ENCODE measurements at regions not wholly inside any gene's neighbourhood (a gene's known extent, or its start where the extent isn't known, plus 50 kb on each side); places are given as distances from the start of the nearest gene placed in this dataset.
"Not testable (repeated sequence)": the region's sequence is repeated elsewhere in the genome, so short reads cannot be mapped to it uniquely, and the experiment has no call there.

DNA sequence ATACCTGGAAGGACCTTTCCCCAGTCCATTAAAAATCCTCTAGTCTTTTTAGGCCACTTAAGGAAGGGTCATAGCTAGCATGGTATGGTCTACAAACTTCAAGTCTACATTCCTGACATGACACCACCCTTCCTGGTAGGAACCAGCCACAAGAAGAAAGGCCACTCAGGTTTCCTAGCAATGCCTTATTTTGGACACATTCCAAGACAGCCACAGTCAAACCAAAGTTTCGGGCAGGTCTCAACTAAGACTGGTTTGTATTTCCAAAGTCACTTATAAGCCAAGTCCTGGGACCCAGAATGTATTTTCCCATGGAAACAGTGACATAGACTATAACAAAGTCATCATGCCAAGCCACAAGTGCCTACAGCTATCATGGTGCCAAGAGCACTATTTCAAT lies 50.6 kb upstream of the SLC44A3 start:
- Histone ChIP-seq H4K20me1 (no peaks in the 10 kb centered on the region), H3K9me3 (no peaks in the 10 kb centered on the region), H3K27me3 (no peaks in the 10 kb centered on the region), H3K27ac (no peak overlapping the region), H3K9ac (no peak overlapping the region), H3K4me1 (peaks cover 22% of the 10 kb centered on the region), H3K36me3 (no peaks in the 10 kb centered on the region), H3K4me3 (no peak overlapping the region), H3K4me2 (no peak overlapping the region)
- TF ChIP-seq Cebpa-rat (IDR thresholded peaks at IDR 0.05) = no peak

DNA sequence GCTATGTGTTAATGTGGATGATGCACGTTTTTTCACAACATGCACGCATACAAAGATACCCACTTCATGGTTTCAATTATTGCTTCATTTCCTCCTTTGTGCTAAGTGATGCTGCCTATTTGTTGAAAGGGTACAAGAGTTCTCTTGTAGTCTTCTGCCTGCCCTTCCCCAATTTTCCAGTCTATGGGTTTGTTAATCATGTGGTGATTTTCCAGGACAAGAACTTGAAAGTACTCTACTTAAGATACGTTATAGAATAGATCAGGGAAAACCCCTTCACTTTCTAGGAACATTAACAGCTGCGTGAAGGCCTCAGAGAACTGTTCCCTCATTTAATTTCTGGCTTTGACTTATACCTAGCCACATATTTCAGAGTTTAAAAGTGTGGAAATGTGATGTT lies 52.1 kb upstream of the SLC44A3 start:
- TF ChIP-seq Cebpa-rat (IDR thresholded peaks at IDR 0.05) = no peak
- Histone ChIP-seq H3K4me1 (peaks cover 9% of the 10 kb centered on the region), H3K9me3 (no peaks in the 10 kb centered on the region), H3K36me3 (no peaks in the 10 kb centered on the region), H3K27ac (no peak overlapping the region), H3K4me3 (no peak overlapping the region), H4K20me1 (no peaks in the 10 kb centered on the region), H3K9ac (no peak overlapping the region), H3K27me3 (no peaks in the 10 kb centered on the region), H3K4me2 (no peak overlapping the region)

DNA sequence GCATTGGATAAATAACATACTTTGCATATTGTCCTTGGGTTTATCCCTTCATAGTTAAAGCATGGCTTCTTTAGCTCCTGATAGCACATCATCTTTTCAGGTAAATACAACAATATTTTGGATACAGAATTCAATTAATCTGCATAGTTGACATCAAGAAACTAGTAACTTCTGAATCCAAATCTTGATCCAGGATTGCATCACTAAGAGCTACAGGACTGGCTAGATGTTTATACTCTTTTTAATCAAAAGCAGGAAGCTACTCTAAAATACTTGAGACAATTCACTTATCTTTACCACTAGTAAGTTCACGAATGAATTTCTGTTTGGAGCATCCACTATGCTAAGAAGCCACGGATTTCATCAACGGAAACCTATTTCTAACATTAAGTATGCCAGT lies 54.2 kb upstream of the SLC44A3 start:
- Histone ChIP-seq H3K36me3 (no peaks in the 10 kb centered on the region), H3K27me3 (no peaks in the 10 kb centered on the region), H3K27ac (no peak overlapping the region), H3K4me2 (no peak overlapping the region), H3K9ac (no peak overlapping the region), H3K4me3 (no peak overlapping the region), H3K4me1 (no peaks in the 10 kb centered on the region), H4K20me1 (no peaks in the 10 kb centered on the region), H3K9me3 (no peaks in the 10 kb centered on the region)
- TF ChIP-seq Cebpa-rat (IDR thresholded peaks at IDR 0.05) = no peak

DNA sequence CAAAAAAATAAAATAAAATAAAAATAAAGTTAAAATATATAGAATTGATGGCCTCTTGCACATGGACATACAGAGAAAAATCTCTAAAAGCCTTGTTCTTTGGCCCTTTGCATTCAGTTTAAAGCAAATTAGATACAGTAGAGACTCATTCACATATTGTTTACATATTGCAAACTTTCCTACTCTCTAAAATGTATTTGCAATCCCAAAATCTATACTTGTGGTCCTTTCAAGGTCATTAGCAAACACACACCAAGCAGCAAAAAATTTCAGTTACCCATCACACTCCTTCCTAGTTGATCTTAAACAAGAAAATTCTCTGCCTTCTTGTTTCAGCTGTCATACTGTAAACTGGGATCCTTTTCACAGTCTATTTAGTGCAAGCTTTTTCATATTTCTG lies 61.0 kb upstream of the SLC44A3 start:
- Histone ChIP-seq H3K36me3 (no peaks in the 10 kb centered on the region), H3K27me3 (no peaks in the 10 kb centered on the region), H3K9ac (no peak overlapping the region), H3K27ac (no peak overlapping the region), H4K20me1 (no peaks in the 10 kb centered on the region), H3K9me3 (no peaks in the 10 kb centered on the region), H3K4me1 (no peaks in the 10 kb centered on the region), H3K4me2 (no peak overlapping the region), H3K4me3 (no peak overlapping the region)
- TF ChIP-seq Cebpa-rat (IDR thresholded peaks at IDR 0.05) = no peak

DNA sequence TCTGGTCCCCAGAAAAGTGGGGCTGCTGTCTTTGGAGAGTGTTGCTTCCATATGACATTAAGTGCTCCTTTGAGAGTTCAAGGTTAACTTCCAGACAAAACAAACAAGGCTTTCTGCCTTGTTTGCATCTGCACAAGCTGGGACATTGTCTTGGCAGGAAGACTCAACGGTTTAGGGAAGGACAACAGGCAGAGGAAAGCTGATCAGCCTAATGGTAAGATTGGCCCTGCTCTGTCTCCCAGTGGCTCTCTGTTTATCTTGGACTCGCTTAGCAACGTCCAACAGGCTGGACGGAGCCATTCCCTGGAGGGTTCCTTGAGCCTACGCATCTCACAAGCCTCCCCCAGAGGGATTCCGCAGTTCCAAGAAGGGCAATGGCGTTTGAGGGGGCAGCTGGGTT lies 62.2 kb upstream of the SLC44A3 start:
- no peaks in the 10 kb centered on the region for H3K9me3 ChIP-seq
- H3K9ac ChIP-seq = no peak overlapping the region
- no peak overlapping the region for H3K27ac ChIP-seq
- no peaks in the 10 kb centered on the region for H4K20me1 ChIP-seq
- no peaks in the 10 kb centered on the region for H3K27me3 ChIP-seq
- H3K4me3 ChIP-seq = no peak overlapping the region
- no peak overlapping the region for H3K4me2 ChIP-seq
- no peaks in the 10 kb centered on the region for H3K36me3 ChIP-seq
- no peak for TF ChIP-seq Cebpa-rat (IDR thresholded peaks at IDR 0.05)
- H3K4me1 ChIP-seq = no peaks in the 10 kb centered on the region

DNA sequence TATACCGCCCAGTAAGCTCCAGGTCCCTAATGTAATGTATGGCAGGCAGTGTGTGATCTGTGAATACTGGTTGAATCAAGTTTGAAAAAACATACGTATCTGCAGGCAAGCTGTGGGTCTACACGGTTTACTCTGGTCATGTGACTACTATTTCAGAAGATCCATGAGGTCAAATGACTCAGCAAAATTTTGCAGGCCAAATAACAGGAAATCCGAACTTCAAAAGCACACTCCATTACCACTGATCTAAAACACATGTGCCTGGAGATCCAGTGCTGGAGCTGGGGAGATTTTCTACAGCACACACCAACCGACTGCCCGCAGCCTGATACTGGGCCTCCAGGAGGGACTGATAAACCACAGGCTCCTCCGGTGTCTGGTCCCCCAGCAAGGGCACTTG lies 64.5 kb upstream of the SLC44A3 start:
- Histone ChIP-seq H4K20me1 (no peaks in the 10 kb centered on the region), H3K4me2 (no peak overlapping the region), H3K27me3 (no peaks in the 10 kb centered on the region), H3K9me3 (no peaks in the 10 kb centered on the region), H3K9ac (no peak overlapping the region), H3K27ac (no peak overlapping the region), H3K4me1 (no peaks in the 10 kb centered on the region), H3K4me3 (no peak overlapping the region), H3K36me3 (no peaks in the 10 kb centered on the region)
- TF ChIP-seq Cebpa-rat (IDR thresholded peaks at IDR 0.05) = no peak

DNA sequence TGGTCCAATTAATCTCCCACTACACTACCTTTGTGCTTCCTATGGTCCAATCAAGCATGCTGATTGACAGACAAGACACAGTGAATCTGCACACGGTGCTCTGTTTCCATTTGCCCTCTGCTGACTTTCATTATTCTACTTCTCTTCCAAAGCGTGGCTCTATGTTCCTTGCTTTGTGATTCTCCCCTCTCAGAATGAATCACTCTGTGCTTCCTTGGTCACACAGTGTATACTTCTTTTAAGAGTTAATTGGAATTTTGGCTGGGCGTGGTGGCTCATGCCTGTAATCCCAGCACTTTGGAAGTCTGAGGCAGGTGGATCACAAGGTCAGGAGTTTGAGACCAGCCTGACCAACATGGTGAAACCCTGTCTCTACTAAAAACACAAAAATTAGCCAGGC lies 65.1 kb upstream of the SLC44A3 start:
- H3K27ac ChIP-seq, H3K4me3 ChIP-seq, H3K4me2 ChIP-seq, H3K9me3 ChIP-seq, H3K36me3 ChIP-seq, H3K9ac ChIP-seq, H3K4me1 ChIP-seq, H4K20me1 ChIP-seq, H3K27me3 ChIP-seq: not testable (repeated sequence)

DNA sequence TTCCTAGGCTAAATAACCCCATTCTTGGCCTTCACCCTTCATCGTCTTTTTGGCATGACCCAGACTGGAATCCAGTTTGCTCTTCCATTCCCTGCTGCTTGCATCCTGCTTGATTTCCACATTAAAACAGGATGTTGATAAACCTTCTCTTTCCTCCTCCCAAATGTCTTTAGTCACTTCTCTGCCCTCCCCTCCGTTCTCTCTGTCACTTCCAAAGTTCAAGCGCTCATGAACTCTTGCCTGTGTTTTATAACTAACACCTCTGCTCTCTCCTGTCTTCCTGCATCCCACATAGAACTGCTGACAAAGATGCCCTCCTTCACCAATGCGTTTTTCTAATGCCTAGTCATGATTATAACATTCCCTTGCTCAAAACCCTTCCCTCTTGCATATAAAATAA lies 65.6 kb upstream of the SLC44A3 start:
- Histone ChIP-seq H3K9me3 (peaks cover 2% of the 10 kb centered on the region), H4K20me1 (no peaks in the 10 kb centered on the region), H3K27ac (no peak overlapping the region), H3K4me2 (no peak overlapping the region), H3K36me3 (no peaks in the 10 kb centered on the region), H3K4me1 (no peaks in the 10 kb centered on the region), H3K4me3 (no peak overlapping the region), H3K9ac (no peak overlapping the region), H3K27me3 (no peaks in the 10 kb centered on the region)
- TF ChIP-seq Cebpa-rat (IDR thresholded peaks at IDR 0.05) = no peak

DNA sequence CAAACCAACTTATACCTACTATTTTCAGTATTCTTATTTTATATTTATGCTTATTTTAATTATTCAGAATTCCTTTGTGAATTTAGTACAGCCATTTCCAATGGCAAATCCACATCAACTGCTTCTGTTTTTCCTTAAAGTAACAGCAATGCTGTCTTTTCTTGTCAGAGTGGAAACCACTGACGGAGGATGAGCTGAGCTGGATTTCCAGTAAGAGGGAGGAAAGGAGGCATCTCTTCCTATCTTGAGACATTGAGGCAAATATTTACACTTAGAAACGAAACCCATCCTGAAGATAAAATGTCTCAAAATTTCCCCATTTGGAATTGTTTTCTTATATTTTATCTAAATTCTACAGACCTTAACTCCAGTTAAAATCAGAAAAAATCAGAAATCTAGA lies 66.1 kb upstream of the SLC44A3 start:
- H3K36me3 ChIP-seq = no peaks in the 10 kb centered on the region
- H3K27me3 ChIP-seq = no peaks in the 10 kb centered on the region
- no peaks in the 10 kb centered on the region for H4K20me1 ChIP-seq
- no peaks in the 10 kb centered on the region for H3K4me1 ChIP-seq
- H3K27ac ChIP-seq = no peak overlapping the region
- H3K4me2 ChIP-seq = no peak overlapping the region
- peaks cover 4% of the 10 kb centered on the region for H3K9me3 ChIP-seq
- no peak overlapping the region for H3K9ac ChIP-seq
- no peak overlapping the region for H3K4me3 ChIP-seq
- TF ChIP-seq Cebpa-rat (IDR thresholded peaks at IDR 0.05) = no peak

DNA sequence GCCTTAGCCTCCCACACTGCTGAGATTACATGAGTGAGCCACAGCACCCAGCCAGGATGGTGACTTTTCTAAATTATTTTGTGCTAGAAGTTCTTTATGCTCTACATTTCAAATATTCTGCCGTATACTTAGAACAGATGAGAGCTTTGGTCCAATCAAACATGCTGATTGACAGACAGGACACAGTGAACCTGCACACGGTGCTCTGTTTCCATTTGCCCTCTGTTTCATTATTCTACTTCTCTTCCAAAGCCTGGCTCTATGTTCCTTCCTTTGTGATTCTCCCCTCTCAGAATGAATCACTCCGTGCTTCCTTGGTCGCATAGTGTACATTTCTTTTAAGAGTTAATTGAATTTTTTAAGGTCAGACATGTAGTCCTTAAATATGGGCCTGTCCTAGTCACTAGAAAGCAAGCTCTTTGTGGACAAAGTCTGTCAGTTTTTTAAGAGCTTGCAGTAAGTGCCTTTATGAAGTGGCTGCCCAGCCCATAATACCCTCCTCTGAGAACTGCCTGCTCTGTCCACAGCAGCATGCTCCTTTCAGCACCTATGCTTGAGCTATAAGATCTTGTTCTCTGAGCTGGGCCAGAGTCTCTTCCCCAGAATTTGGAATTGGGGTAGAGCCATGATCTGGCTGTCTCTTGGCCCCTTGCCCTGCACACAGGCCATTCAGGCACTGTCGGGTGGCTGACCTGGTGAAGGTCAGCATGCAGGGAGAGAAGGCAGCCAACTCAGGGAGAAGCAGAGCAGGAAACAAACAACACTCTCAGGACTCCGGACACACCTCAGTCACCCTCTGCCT lies 66.8 kb upstream of the SLC44A3 start:
- TF ChIP-seq Cebpa-rat (IDR thresholded peaks at IDR 0.05) = no peak
- Histone ChIP-seq H3K4me3 (no peak overlapping the region), H3K27ac (no peak overlapping the region), H3K4me1 (no peaks in the 10 kb centered on the region), H3K4me2 (no peak overlapping the region), H3K9ac (no peak overlapping the region), H4K20me1 (no peaks in the 10 kb centered on the region), H3K36me3 (no peaks in the 10 kb centered on the region), H3K27me3 (no peaks in the 10 kb centered on the region), H3K9me3 (peaks cover 4% of the 10 kb centered on the region)

DNA sequence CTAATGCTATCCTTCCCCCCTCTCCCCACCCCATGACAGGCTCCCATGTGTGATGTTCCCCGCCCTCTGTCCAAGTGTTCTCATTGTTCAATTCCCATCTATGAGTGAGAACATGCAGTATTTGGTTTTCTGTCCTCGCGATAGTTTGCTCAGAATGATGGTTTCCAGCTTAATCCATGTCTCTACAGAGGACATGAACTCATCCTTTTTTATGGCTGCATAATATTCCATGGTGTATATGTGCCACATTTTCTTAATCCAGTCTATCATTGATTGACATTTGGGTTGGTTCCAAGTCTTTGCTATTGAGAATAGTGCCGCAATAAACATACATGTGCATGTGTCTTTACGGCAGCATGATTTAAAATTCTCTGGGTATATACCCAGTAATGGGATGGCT lies 68.7 kb upstream of the SLC44A3 start:
- H3K4me2 ChIP-seq, H3K4me1 ChIP-seq, H3K9ac ChIP-seq, H4K20me1 ChIP-seq, H3K4me3 ChIP-seq, H3K36me3 ChIP-seq, H3K27ac ChIP-seq, H3K27me3 ChIP-seq, H3K9me3 ChIP-seq: not testable (repeated sequence)

Measured in BLaER1 (cell line).